ENCODE measurements at regions not wholly inside any gene's neighbourhood (a gene's known extent, or its start where the extent isn't known, plus 50 kb on each side); places are given as distances from the start of the nearest gene placed in this dataset.

DNA sequence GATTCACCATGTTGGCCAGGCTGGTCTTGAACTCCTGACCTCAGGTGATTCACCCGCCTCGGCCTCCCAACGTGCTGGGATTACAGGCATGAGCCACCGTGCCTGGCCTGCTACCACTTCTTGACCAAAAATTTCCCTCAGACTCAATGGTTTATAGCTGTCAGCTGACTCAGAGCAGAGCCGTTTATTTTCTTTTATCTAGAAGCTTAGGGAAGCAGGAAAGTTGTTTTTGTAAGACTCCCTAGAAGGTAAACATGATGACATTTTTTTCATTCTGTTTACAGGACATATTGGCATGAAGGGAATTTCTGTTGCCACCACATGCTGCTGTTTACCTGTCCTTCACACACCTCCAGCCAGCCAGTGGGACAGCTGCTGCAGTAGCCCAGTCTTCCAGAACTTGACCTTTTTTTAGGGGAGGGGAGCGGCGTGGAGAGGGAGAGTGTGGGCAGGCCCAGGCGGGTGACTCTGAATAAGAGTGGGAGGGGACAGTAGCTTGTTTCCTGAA is 56.1 kb upstream of the PTPRJ start:
- TF ChIP-seq POLR2A (IDR thresholded peaks at IDR 0.05; ENCODE audit: low read depth, low read length) (no peak), POLR2AphosphoS5 (IDR thresholded peaks at IDR 0.05; ENCODE audit: low read depth, low read length) (no peak), TAF1 (IDR thresholded peaks at IDR 0.05; ENCODE audit: borderline replicate concordance, low read depth, low read length) (no peak)

Measured in GM12892 (cell line).